ENCODE measurements at regions not wholly inside any gene's neighbourhood (a gene's known extent, or its start where the extent isn't known, plus 50 kb on each side); places are given as distances from the start of the nearest gene placed in this dataset.

GRCh38 chr22:23386822-23387580, 193.1 kb downstream of the IGLL1 start:
- TF ChIP-seq CTCF (IDR thresholded peaks at IDR 0.05; ENCODE audit: low read length) (no peak), EZH2 (IDR thresholded peaks at IDR 0.05; ENCODE audit: borderline replicate concordance, low read length) (no peak)

Measured in OCI-LY1 (cell line).